Activated CD8-positive, alpha-beta T cell treated with anti-CD3 and anti-CD28 coated beads for 36 hours (primary cell): ENCODE measurements at regions not wholly inside any gene's neighbourhood (a gene's known extent, or its start where the extent isn't known, plus 50 kb on each side); places are given as distances from the start of the nearest gene placed in this dataset.

ENCODE experiments used
- ATAC-seq: fragments of 200-7000 bp; cut with Tn5 transposase; one replicate; pipeline ENCODE4 v1.10.0; 2021; ENCODE audit warnings: mild to moderate bottlenecking, moderate library complexity
- CTCF ChIA-PET: fragments of 350-600 bp; sonication (Branson Sonifier 250); formaldehyde crosslinking; loops from one replicate; lab custom pipeline; 2021; ENCODE audit warnings: antibody characterized with exemption; lab: Charles Lee
- POLR2A ChIA-PET: fragments of 350-600 bp; sonication (Branson Sonifier 250); formaldehyde crosslinking; loops from one replicate; lab custom pipeline; 2021; ENCODE audit warnings: antibody characterized with exemption; lab: Charles Lee
- DNase-seq: peaks from one replicate; pipeline ENCODE4 v3.0.0-alpha.2; 2020
- H3K27ac Mint-ChIP-seq: one replicate; pipeline ENCODE4 v1.8.0; 2021; ENCODE audit warnings: mild to moderate bottlenecking, mixed read lengths
- H3K27me3 Mint-ChIP-seq: one replicate; pipeline ENCODE4 v1.8.0; 2021; ENCODE audit warnings: mixed read lengths
- H3K36me3 Mint-ChIP-seq: one replicate; pipeline ENCODE4 v1.8.0; 2021; ENCODE audit warnings: low read depth, mixed read lengths
- H3K4me1 Mint-ChIP-seq: one replicate; pipeline ENCODE4 v1.8.0; 2021; ENCODE audit warnings: low read depth, mixed read lengths
- H3K4me3 Mint-ChIP-seq: one replicate; pipeline ENCODE4 v1.8.0; 2021; ENCODE audit warnings: mild to moderate bottlenecking, moderate library complexity, mixed read lengths
- H3K9me3 Mint-ChIP-seq: one replicate; pipeline ENCODE4 v1.8.0; 2021; ENCODE audit warnings: mixed read lengths
- intact Hi-C: fragments of 100-400 bp; cut with micrococcal nuclease; formaldehyde crosslinking; loops from one replicate; pipeline ENCODE4 v1.10.0; 2022
- TF ChIP-seq, protein P1 (sequence below): fragments of 200-600 bp; IDR thresholded peaks from one replicate; pipeline ENCODE4 v1.8.0; 2022; ENCODE audit warnings: antibody characterized with exemption, mild to moderate bottlenecking

DNA sequence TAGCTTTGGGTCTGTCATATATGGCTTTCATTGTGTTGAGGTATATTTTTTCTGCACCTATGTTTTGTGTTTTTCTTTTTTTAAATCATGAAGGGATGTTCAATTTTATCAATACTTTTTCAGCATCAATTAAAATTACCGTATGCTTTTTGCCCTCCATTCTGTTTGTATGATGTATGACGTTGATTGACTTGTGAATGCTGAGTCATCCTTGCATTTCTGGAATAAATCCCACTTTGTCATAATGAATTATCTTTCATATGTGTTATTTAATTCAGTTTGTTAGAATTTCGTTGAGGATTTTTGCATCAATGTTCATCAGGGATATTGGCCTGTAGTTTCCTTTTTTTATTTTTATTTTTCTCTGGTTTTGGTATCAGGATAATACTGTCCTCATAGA lies 790.9 kb downstream of the TMEM182 start:
- no peak overlapping the region for H3K4me3 Mint-ChIP-seq
- TF ChIP-seq, protein P1, sequence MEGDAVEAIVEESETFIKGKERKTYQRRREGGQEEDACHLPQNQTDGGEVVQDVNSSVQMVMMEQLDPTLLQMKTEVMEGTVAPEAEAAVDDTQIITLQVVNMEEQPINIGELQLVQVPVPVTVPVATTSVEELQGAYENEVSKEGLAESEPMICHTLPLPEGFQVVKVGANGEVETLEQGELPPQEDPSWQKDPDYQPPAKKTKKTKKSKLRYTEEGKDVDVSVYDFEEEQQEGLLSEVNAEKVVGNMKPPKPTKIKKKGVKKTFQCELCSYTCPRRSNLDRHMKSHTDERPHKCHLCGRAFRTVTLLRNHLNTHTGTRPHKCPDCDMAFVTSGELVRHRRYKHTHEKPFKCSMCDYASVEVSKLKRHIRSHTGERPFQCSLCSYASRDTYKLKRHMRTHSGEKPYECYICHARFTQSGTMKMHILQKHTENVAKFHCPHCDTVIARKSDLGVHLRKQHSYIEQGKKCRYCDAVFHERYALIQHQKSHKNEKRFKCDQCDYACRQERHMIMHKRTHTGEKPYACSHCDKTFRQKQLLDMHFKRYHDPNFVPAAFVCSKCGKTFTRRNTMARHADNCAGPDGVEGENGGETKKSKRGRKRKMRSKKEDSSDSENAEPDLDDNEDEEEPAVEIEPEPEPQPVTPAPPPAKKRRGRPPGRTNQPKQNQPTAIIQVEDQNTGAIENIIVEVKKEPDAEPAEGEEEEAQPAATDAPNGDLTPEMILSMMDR, result no peak
- no peaks in the 10 kb centered on the region for H3K27me3 Mint-ChIP-seq
- H3K9me3 Mint-ChIP-seq, result peaks cover 18% of the 10 kb centered on the region
- DNase-seq, result no peak
- CTCF ChIA-PET, result no interaction called here
- no peaks in the 10 kb centered on the region for H3K36me3 Mint-ChIP-seq
- no peaks in the 10 kb centered on the region for H3K4me1 Mint-ChIP-seq
- POLR2A ChIA-PET, result no interaction called here
- no peak overlapping the region for H3K27ac Mint-ChIP-seq
- no peak for ATAC-seq
- intact Hi-C loops, result no loop called here

DNA sequence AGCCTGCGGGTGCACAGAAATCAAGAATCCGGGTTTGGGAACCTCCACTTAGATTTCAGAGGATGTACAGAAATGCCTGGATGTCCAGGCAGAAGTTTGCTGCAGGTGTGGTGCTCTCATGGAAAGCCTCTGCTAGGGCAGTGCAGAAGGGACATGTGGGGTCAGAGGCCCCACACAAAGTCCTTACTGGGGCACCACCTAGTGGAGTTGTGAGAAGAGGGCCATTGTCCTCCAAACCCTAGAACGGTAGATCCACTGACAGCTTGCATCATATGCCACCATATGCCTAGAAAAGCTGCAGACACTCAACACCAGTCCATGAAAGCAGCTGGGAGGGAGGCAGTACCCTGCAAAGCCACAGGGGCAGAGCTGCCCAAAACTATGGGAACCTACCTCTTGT lies 833.0 kb downstream of the TMEM182 start:
- ATAC-seq, result no peak
- TF ChIP-seq, protein P1, result no peak
- POLR2A ChIA-PET, result no interaction called here
- no peak for DNase-seq
- CTCF ChIA-PET, result no interaction called here
- intact Hi-C loops, result no loop called here
- Mint-ChIP-seq H3K9me3 (peaks cover 29% of the 10 kb centered on the region), H3K4me1 (no peaks in the 10 kb centered on the region), H3K4me3 (no peak overlapping the region), H3K27me3 (no peaks in the 10 kb centered on the region), H3K36me3 (no peaks in the 10 kb centered on the region), H3K27ac (no peak overlapping the region)

DNA sequence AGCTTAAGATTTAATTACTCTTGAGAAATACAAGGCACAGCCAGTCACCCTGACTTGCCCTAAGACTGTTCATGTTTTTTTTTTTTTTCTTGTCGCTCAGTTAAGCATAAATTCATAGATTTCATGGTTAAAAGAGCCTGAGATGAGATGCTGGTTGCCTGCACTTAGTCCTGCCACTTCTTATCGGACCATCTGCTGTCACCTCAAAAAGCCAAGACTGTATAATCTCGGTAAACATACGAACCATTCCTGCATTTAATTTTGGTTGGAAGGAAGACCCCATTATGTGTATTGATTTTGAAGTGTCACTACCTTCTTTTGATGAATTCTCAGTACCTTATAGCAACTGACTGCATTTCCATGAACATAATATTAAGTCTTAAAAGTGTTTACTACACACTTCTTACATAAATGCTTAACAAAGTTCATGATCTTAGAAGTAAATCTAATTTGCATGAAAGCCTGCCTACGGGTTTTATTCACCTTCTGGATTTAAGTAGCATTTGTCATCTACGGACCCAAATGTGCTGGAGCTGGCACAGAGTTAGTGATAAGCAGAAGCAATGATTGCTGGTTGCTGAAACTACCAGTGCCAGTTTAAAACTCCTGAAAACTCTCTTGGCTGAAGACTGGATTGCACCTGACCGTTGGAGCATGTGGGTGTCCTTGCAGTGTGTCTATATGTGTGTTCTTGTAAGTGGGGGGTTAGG lies 843.4 kb downstream of the TMEM182 start:
- TF ChIP-seq, protein P1, result no peak
- Mint-ChIP-seq H3K36me3 (no peaks in the 10 kb centered on the region), H3K27me3 (no peaks in the 10 kb centered on the region), H3K4me3 (no peak overlapping the region), H3K9me3 (peaks cover 8% of the 10 kb centered on the region), H3K4me1 (no peaks in the 10 kb centered on the region), H3K27ac (no peak overlapping the region)
- no peak for DNase-seq
- CTCF ChIA-PET, result no interaction called here
- POLR2A ChIA-PET, result no interaction called here
- no peak for ATAC-seq
- intact Hi-C loops, result no loop called here

DNA sequence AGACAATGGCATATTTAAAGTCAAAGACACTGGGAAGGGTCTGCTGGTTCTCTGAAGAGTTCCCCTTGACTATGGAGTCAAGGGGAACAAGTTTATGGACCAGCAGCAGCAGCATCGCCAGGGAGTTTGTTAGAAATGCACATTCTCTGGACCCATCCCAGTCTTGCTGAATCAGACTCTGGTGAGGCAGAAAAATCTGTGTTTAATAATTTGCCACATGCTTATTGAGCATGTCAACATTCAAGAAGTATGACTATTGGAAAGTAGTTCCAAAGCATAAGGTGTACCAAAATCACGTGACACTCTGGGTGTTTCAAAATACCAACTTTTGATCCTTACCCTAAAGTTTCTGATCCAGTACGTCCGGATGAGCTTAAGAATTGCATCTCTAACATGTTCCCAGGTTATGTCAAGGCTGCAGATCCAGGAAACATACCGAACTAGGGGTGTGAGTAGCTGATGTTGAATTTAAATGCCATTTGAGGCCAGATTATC lies 853.8 kb downstream of the TMEM182 start:
- TF ChIP-seq, protein P1, result no peak
- H3K4me3 Mint-ChIP-seq, result no peak overlapping the region
- intact Hi-C loops, result no loop called here
- H3K27me3 Mint-ChIP-seq, result no peaks in the 10 kb centered on the region
- POLR2A ChIA-PET, result no interaction called here
- H3K36me3 Mint-ChIP-seq, result no peaks in the 10 kb centered on the region
- CTCF ChIA-PET, result no interaction called here
- no peak for ATAC-seq
- H3K9me3 Mint-ChIP-seq, result peaks cover 13% of the 10 kb centered on the region
- no peak overlapping the region for H3K27ac Mint-ChIP-seq
- no peak for DNase-seq
- no peaks in the 10 kb centered on the region for H3K4me1 Mint-ChIP-seq

DNA sequence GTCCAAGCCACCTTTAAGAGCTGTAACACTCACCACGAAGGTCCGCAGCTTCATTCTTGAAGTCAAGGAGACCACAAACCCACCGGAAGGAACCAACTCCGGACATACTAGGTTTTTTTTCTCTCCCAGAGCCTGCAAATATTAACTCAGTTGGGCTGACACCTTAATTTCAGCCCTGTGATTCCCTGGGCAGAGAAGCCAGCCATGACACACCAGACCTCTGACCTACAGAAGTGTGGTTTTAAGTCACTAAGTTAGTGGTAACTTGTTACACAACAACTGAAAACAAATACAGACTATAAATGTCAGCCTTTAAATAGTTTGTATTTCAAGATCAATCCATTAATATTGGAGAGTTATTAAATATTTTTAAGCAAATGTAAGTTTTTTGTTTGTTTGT lies 855.1 kb downstream of the TMEM182 start:
- H3K27me3 Mint-ChIP-seq, result no peaks in the 10 kb centered on the region
- H3K4me3 Mint-ChIP-seq, result no peak overlapping the region
- H3K36me3 Mint-ChIP-seq, result no peaks in the 10 kb centered on the region
- TF ChIP-seq, protein P1, result no peak
- H3K9me3 Mint-ChIP-seq, result peaks cover 15% of the 10 kb centered on the region
- intact Hi-C loops, result no loop called here
- ChIA-PET POLR2A (no interaction called here), CTCF (no interaction called here)
- DNase-seq (no peak), ATAC-seq (no peak)
- no peaks in the 10 kb centered on the region for H3K4me1 Mint-ChIP-seq
- H3K27ac Mint-ChIP-seq, result no peak overlapping the region
